T1000 (cell line): ENCODE measurements at regions not wholly inside any gene's neighbourhood (a gene's known extent, or its start where the extent isn't known, plus 50 kb on each side); places are given as distances from the start of the nearest gene placed in this dataset.
"Not testable (repeated sequence)": the region's sequence is repeated elsewhere in the genome, so short reads cannot be mapped to it uniquely, and the experiment has no call there.

Source experiments
- DNase-seq: peaks from one replicate; lab custom pipeline; 2025; ENCODE audit warnings: mixed read lengths; lab: John Stamatoyannopoulos, UW

DNA sequence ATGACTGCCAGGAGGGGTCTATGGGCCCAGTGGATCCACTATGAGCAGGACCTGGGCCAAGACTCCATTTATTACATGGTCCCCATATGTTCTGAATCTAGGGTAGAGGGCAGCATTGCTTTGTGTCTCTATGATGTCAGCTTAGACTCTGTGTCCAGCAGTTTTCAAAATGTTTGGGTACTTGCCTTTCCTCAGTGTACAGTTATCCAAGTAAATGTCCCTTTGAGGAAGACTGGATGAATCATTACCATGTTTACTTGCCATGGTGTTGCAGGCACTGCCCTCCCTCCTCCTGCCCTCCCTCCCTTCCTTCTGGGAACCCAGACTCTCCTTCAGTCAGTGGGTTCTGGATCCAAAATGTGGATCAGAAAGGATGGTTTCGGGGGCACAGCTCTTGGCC lies 108.6 kb downstream of the NRN1 start:
- DNase-seq, result no peak

DNA sequence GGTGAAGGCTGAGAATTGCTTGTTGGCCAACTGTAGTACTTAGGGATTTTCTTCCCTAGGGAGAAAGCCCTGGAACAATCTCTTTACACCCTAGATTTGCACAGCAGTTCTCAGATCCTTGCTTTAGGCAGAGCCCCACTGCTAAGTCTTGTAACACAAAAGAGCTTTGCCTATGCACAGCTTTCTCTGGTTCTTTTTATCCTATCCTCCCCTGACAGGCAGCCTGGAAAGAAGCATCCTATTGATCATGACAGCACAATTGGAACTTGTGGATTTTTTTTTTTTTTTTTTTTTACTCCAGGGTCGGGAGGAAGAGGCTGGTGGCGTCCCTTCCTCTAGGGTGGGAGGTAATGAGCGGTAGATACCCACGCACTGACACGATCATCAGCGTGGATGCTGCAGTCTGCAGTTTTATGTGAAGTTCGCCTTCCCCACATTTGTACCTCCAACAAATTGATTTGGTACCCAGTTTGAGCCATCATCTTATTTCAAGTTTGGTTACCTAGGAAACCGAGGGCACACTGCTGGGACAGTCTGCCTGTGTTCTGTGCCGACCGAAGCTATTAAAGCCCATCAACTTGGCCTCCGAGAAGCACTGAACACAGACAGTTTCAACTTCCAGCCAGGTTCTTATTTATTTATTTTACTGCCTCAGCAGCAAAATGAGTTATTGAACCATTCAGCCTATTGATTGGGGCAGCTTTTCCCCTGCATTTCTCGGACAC lies 110.1 kb downstream of the NRN1 start:
- no peak for DNase-seq

DNA sequence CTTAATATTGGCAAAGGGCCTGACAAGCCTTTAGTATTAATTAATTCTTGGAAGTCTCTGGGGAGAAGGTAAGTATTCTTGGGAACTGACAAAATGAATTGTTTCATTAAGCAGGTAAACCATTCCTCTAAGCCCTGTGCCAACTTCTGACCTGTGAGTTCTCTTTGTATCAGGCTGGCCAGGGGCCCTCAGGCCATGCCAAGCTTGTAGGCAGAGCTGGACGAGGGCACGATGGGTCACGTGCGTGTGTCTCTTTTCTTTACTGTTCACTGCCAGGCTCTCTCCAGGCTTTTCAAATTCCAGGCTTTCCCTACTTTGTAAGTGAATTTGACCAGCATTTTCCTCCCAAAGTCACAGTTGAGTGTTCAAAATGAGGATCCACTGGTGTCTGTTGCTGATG lies 112.4 kb downstream of the NRN1 start:
- no peak for DNase-seq

DNA sequence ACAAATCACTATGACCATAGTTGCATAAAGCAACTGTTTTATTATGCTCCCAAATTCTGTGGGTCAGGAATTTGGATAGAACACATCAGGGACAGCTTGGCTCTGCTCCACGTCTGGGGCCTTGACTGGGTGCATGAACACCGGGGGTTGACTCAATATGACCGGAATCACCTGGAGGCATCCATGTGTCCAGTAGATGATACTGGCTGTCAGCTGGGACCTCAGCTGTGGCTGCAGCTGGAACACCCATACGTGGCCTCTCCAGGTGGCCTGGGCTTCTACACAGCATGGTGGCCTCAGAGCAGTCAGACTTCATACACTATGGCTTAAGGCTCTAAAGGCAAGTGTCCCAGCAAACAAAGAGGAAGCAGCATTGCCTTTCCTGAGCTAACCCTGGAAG lies 113.4 kb downstream of the NRN1 start:
- DNase-seq, result no peak

DNA sequence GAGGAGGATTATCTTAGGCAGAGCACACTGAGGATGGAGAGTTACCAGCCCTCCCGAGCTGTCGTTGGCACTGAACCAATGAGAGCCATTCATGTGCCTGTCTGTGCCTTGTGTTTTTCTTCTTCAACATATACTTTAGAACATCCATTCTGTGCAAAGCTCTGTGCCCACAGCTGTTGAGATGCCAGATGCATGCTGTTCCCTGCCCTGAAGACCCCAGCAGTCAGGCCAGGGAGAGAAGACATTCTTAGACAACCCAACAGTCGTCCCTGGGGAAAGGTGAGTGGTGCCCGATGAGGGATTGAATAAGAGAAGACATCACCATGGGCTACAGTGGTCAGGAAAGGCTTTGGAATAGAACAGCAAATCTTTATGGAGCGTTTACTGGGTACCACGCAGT lies 114.1 kb downstream of the NRN1 start:
- DNase-seq, result no peak

DNA sequence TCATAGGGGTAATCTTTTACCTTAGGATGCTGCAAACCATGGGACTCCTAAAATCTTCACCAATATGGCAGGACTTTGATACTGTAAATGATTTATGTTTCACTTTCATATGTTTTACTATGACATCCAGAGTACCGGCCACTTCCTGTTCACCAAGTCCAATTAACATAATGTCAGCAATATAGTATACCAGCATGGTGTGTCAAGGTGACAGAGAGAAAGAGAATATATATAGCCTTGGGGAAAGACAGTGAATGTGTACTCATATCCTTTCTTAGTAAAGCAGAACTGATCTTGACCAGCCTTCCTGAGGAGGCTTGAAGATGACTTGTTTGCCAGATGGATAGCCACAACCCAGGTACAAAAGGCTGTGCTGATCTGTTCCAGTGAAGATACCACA lies 127.9 kb downstream of the NRN1 start:
- no peak for DNase-seq

- no peak for DNase-seq
These were observed 130.6 kb downstream of the NRN1 start for GRCh38 chr6:5876076-5876475.

DNA sequence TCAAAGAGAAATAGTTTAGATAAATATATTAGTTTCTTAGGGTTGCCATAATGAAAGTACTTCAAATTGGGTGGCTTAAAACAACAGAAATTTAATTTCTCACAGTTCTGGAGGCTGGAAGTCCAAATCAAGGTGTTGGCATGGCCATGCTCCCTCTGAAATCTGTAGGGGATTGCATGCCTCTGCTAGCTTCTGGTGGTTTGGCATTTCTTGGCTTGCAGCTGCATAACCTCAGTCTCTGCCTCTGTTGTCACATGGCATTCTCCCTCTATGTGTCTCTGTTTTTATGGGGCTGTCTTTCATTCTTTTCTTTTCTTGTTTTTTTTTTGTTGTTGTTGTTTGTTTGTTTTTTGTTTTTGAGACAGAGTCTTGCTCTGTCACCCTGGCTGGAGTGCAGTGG lies 132.7 kb downstream of the NRN1 start:
- not testable (repeated sequence) for DNase-seq

DNA sequence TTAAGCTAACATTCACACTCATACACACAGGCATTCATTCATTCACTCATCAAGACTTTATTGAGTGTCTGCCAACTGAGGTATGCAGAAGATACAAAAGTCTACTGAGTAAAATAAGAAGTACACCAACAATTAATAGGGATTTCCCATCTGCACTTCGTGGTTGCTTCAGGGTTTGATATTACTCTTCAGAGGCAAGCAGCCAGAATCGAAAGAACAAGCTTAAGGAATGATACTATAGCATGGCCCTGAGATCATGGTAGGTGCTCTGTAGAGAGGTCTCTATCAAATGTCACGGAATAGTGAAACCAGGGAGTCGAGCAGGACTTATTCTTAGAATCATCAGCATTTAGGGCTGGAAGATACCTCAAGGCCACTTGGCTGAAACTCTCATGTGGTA lies 135.4 kb downstream of the NRN1 start:
- DNase-seq, result no peak

- DNase-seq, result no peak
These were observed 137.0 kb downstream of the NRN1 start for GRCh38 chr6:5869676-5870075.

- no peak for DNase-seq
These were observed 137.5 kb downstream of the NRN1 start for GRCh38 chr6:5869261-5869660.

DNA sequence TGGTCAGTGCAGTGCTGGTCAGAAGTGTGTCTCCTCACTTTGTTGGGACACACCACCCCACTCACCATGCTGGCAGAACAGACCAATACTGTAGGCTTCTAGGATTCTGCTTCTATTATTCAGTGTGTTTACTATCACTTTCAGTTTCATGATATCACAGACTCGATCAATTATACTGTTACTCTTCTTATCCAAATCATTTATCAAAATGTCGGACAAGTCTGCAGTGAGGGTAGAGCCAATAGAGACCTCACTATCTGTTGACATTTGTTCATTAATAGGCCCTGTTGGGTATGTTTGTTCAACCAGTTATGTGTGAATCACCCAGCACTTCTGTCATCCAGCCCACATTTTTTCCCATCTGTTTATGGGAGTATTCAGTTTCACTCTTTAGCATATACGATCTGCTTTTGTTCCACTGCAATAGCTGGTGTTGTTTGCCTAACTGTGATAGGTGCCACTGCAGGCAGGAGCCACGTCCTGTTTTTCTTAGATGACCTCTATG lies 140.1 kb downstream of the NRN1 start:
- no peak for DNase-seq

- DNase-seq, result no peak
These were observed 141.2 kb downstream of the NRN1 start for GRCh38 chr6:5865506-5866031.

DNA sequence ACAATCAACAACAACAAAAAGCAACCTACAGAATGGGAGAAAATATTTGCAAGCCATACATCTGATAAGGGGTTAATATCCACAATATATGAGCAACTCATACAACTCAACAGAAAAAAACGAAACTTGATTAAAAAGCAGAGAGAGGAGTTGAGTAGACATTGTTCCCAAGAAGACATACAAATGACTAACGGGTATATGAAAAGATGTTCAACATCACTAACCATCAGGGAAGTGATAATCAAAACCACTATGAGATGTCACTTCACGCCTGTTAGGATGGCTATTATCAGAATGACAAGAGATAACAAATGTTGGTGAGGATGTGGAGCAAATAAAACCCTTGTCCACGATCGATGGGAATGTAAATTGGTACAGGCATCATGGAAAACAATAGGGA lies 145.9 kb downstream of the NRN1 start:
- DNase-seq, result no peak

DNA sequence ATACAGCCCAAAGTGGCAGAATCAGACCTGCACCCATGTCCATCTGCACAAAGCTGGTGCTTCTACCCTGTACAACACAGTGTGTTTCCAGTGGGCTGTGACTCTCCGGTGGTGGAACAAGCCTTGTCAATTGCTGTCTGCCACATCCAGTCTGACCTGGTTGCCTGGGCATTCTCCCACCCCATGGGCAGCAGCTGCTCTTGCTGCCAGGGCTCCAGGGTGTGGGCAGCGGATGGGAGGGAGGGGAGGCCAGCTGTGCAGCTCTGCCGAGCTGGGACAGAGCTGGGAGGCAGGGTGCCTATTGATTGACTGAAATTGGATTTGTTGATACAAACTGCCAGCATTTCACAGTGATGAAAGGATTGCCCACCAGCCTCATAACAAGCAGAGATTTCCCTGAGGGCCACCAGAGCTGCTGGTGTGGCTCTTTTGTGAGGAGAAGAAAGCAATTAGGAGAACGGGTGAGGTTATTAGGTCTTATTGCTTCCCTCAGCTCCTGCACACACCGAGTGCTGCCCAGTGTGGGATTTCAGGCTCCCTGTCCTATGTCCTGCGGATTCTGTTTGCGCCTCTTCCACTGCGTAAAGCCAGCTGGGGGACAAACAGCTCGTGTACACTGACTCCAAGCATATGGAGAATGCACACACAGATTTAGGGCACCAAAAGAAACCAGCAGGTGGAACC lies 150.8 kb downstream of the NRN1 start:
- DNase-seq, result no peak

DNA sequence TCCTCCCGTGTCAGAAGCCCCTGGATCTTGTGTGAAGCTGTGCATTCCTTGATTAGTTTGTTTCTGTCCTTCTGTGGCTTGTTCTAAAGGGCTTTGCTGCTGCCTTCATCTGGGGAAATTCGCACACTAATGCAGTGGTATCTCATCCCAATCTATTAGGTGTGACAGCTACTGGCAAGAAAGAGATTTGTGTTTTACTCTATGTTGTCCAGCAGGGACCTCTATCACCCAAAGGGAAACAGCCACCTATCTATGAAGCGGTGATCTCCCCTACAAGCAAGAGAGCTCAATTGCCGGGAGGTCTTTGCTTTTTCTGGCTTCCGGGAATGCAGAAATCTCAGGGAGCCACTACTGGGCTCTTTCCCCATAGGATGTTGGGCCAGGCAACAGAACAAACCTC lies 151.8 kb downstream of the NRN1 start:
- DNase-seq, result no peak

DNA sequence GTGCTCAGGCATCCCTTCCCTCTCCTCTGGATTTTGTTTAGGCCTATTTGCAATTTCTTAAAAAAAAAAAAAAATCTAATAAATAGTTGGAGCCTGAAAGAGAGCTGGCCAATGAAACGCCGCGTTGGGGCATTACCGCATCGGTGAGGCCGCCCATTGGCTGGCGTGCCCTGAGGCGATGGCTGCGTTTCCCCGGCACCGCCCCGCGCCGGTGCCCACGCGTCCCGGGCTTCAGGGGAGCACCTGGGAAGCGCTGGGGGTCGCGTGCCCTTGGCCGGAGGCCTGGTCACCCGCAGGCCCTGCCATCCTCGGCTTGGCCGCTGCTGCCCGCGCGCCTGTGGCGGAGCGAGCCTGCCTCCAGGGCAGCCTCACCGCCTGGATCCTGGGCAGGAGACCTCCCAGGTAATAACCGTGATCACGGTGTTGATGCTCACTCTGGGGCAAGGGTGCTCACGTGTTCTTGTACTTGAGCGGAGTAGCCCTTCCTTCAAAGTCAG lies 155.4 kb downstream of the NRN1 start:
- DNase-seq, result no peak

GRCh38 chr6:5850848-5851255 lies 155.9 kb downstream of the NRN1 start:
- DNase-seq, result no peak

DNA sequence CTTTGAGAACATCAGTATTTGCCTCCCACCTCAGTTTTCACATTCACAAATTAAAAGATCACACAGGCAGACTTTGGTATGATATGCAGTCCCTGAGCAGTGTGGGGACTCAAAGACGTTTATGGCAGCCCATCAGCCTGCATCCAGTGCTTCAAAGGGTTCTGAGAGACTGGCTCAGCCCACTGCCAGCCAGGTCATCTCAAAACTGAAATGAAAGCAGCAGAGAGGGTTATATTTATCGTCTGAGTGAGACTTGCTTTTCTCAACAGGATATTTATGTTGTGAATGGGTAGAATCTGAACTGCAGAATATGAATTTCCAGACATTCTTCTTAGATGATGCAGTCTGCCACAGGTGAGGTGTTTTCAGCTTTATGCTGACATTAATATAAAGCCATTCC lies 159.8 kb downstream of the NRN1 start:
- DNase-seq, result no peak

GRCh38 chr6:5846335-5846734 lies 160.4 kb downstream of the NRN1 start:
- no peak for DNase-seq

- no peak for DNase-seq
These were observed 163.6 kb downstream of the NRN1 start for GRCh38 chr6:5843078-5843477.

DNA sequence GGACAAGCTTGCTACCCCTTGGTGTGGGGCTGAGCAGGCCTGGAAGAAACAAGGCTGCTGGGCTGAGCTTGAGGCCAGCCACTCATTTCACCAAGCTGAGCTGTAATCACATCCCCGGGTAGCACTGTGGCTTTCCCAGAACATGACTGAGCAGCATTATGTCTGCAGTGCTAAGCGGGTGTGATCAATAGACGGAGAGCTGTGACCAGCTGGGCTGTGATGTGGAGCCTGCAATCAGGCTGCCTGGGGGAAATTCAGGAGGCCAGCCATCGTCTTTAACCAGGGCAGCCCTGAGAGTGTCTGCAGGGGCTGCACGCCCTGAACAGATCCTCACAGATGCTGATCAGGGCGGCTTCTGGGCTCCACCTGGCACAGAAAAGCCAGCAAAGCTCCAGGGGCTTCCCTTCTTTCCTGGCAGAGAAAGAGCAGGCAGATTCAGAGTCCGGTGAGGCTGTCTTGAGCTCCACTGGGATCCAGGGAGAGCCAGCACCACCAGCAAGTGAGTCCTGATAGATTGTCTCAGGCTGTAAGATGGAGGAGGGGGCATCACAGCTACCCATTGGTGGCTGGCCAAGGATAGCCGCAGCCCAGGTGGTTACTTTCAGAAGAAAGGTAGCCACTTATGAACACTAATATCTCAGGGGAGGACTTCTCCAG lies 165.9 kb downstream of the NRN1 start:
- DNase-seq, result no peak
